IMR-90 (cell line): ENCODE measurements at regions not wholly inside any gene's neighbourhood (a gene's known extent, or its start where the extent isn't known, plus 50 kb on each side); places are given as distances from the start of the nearest gene placed in this dataset.

Experiments used
- ATAC-seq: fragments of 200-7000 bp; cut with Tn5 transposase; 2 replicates; pipeline ENCODE4 v1.9.1; 2020; ENCODE audit warnings: low read depth, mild to moderate bottlenecking, moderate library complexity
- BruUV-seq: library from RNA; stranded (reverse); fragments of 400-500 nt; replicated peaks from 2 replicates; lab custom pipeline; 2021; lab: Mats Ljungman, UMichigan
- CTCF ChIA-PET: fragments of 300-600 bp; formaldehyde crosslinking; extraction: SDS; loops from one replicate; lab custom pipeline; 2021; ENCODE audit warnings: antibody characterized with exemption; lab: Yijun Ruan, JAX
- POLR2A ChIA-PET: fragments of 300-600 bp; sonication (Branson Sonifier 250); formaldehyde crosslinking; loops from one replicate; lab custom pipeline; 2022; ENCODE audit warnings: antibody characterized with exemption; ENCODE audit not compliant: unreplicated experiment; lab: Charles Lee
- DNase-seq: peaks from one replicate; pipeline ENCODE4 v3.0.0; 2013
- H2AFZ ChIP-seq: replicated peaks from 2 replicates; pipeline ENCODE3; 2013; ENCODE audit warnings: low read length, mild to moderate bottlenecking; ENCODE audit not compliant: poor library complexity
- H2AK5ac ChIP-seq: 2 replicates; pipeline ENCODE4 v1.6.1; 2013; ENCODE audit warnings: low read depth, low read length, inconsistent platforms
- H2AK9ac ChIP-seq: replicated peaks from 2 replicates; pipeline ENCODE3; 2013; ENCODE audit warnings: mild to moderate bottlenecking, low read depth, low read length, moderate library complexity; ENCODE audit not compliant: poor library complexity
- H2BK120ac ChIP-seq: 2 replicates; pipeline ENCODE4 v1.6.1; 2013; ENCODE audit warnings: low read depth, low read length, inconsistent platforms
- H2BK15ac ChIP-seq: 3 replicates; pipeline ENCODE4 v1.6.1; 2013; ENCODE audit warnings: low read depth, low read length, inconsistent platforms
- H2BK20ac ChIP-seq: 2 replicates; pipeline ENCODE4 v1.6.1; 2013; ENCODE audit warnings: low read depth, mild to moderate bottlenecking, inconsistent platforms, low read length, moderate library complexity
- H2BK5ac ChIP-seq: 2 replicates; pipeline ENCODE4 v1.6.1; 2013; ENCODE audit warnings: mild to moderate bottlenecking, low read depth, low read length, inconsistent platforms; ENCODE audit not compliant: poor library complexity, severe bottlenecking
- H3K14ac ChIP-seq: replicated peaks from 2 replicates; pipeline ENCODE4 v1.6.1; 2013; ENCODE audit warnings: low read depth, low read length, inconsistent platforms
- H3K18ac ChIP-seq: 2 replicates; pipeline ENCODE4 v1.6.1; 2013; ENCODE audit warnings: low read depth, low read length, control low read depth
- H3K23ac ChIP-seq: 2 replicates; pipeline ENCODE4 v1.6.1; 2013; ENCODE audit warnings: low read depth, low read length, inconsistent platforms
- H3K27ac ChIP-seq: 2 replicates; pipeline ENCODE4 v1.5.1; 2013; ENCODE audit warnings: mild to moderate bottlenecking, control low read depth, low read length; ENCODE audit not compliant: insufficient read depth
- H3K27me3 ChIP-seq: 2 replicates; pipeline ENCODE4 v1.6.1; 2013; ENCODE audit warnings: low read length; ENCODE audit not compliant: control insufficient read depth, insufficient read depth
- H3K36me3 ChIP-seq: 2 replicates; pipeline ENCODE4 v1.6.1; 2013; ENCODE audit warnings: low read length, mixed read lengths; ENCODE audit not compliant: control insufficient read depth, insufficient read depth
- H3K4ac ChIP-seq: 2 replicates; pipeline ENCODE4 v1.6.1; 2013; ENCODE audit warnings: low read depth, low read length, inconsistent platforms
- H3K4me1 ChIP-seq: 2 replicates; pipeline ENCODE4 v1.6.1; 2013; ENCODE audit warnings: low read length, mixed read lengths; ENCODE audit not compliant: control insufficient read depth, insufficient read depth
- H3K4me2 ChIP-seq: 2 replicates; pipeline ENCODE4 v1.6.1; 2013; ENCODE audit warnings: low read depth, mild to moderate bottlenecking, control low read depth, low read length, moderate library complexity
- H3K4me3 ChIP-seq: 2 replicates; pipeline ENCODE4 v1.5.1; 2013; ENCODE audit warnings: low read depth, mild to moderate bottlenecking, control low read depth, low read length, moderate library complexity; ENCODE audit not compliant: insufficient read depth
- H3K56ac ChIP-seq: 2 replicates; pipeline ENCODE4 v1.6.1; 2013; ENCODE audit warnings: low read length, inconsistent platforms; ENCODE audit not compliant: insufficient read depth; ENCODE audit errors: extremely low read depth
- H3K79me1 ChIP-seq, 2 experiments: 2 replicates each; pipeline ENCODE4 v1.6.1; 2013; ENCODE audit warnings: low read length in 2 of 2, inconsistent platforms in 1 of 2, low read depth in 1 of 2
- H3K9ac ChIP-seq: 2 replicates; pipeline ENCODE4 v1.6.1; 2013; ENCODE audit warnings: low read depth, low read length, control low read depth
- H3K9me1 ChIP-seq: 2 replicates; pipeline ENCODE4 v1.6.1; 2013; ENCODE audit warnings: low read length, inconsistent platforms; ENCODE audit not compliant: insufficient read depth
- H3K9me3 ChIP-seq: 2 replicates; pipeline ENCODE4 v1.6.1; 2013; ENCODE audit warnings: low read length; ENCODE audit not compliant: control insufficient read depth, insufficient read depth
- H4K20me1 ChIP-seq: 2 replicates; pipeline ENCODE4 v1.6.1; 2013; ENCODE audit warnings: low read length, inconsistent platforms; ENCODE audit not compliant: insufficient read depth
- H4K5ac ChIP-seq: 2 replicates; pipeline ENCODE4 v1.6.1; 2013; ENCODE audit warnings: mild to moderate bottlenecking, low read depth, low read length, control low read depth
- H4K8ac ChIP-seq, 2 experiments: 2 replicates each; pipeline ENCODE4 v1.6.1; 2013; ENCODE audit warnings: low read depth in 2 of 2, low read length in 2 of 2, control low read depth in 1 of 2, inconsistent platforms in 1 of 2
- H4K91ac ChIP-seq: 2 replicates; pipeline ENCODE4 v1.6.1; 2013; ENCODE audit warnings: low read depth, low read length, inconsistent platforms; ENCODE audit not compliant: insufficient read depth
- BHLHE40 ChIP-seq: fragments of 150-350 bp; IDR thresholded peaks from 2 replicates; pipeline ENCODE4 v1.6.1; 2016; ENCODE audit warnings: mild to moderate bottlenecking, low read depth, low read length
- CEBPB ChIP-seq: IDR thresholded peaks from 2 replicates; pipeline ENCODE4 v1.6.1; 2012; ENCODE audit warnings: low read depth, low read length, improper control_type of control experiment
- CHD1 ChIP-seq: IDR thresholded peaks from 2 replicates; pipeline ENCODE4 v1.6.1; 2012; ENCODE audit warnings: low read depth, low read length, improper control_type of control experiment
- CTCF ChIP-seq: conservative IDR thresholded peaks from 2 replicates; pipeline ENCODE4 v1.5.1; 2012; ENCODE audit warnings: mild to moderate bottlenecking, low read depth, low read length, improper control_type of control experiment
- FOS ChIP-seq: fragments of 150-350 bp; IDR thresholded peaks from 2 replicates; pipeline ENCODE4 v1.6.1; 2016; ENCODE audit warnings: low read depth, low read length
- MAFK ChIP-seq: IDR thresholded peaks from 2 replicates; pipeline ENCODE4 v1.6.1; 2012; ENCODE audit warnings: low read depth, low read length, improper control_type of control experiment
- MAZ ChIP-seq: IDR thresholded peaks from 2 replicates; pipeline ENCODE4 v1.6.1; 2012; ENCODE audit warnings: low read depth, mild to moderate bottlenecking, low read length, improper control_type of control experiment, moderate library complexity, borderline replicate concordance
- MXI1 ChIP-seq: IDR thresholded peaks from 2 replicates; pipeline ENCODE4 v1.6.1; 2012; ENCODE audit warnings: low read depth, mild to moderate bottlenecking, low read length, moderate library complexity, borderline replicate concordance
- NFE2L2 ChIP-seq: fragments of 150-350 bp; IDR thresholded peaks from 2 replicates; pipeline ENCODE4 v1.6.1; 2016; ENCODE audit warnings: low read depth, mild to moderate bottlenecking, low read length
- POLR2A ChIP-seq: IDR thresholded peaks from 2 replicates; pipeline ENCODE4 v1.6.1; 2012; ENCODE audit warnings: mild to moderate bottlenecking, low read depth, low read length
- RAD21 ChIP-seq: IDR thresholded peaks from 2 replicates; pipeline ENCODE4 v1.6.1; 2012; ENCODE audit warnings: low read length, improper control_type of control experiment
- RCOR1 ChIP-seq: IDR thresholded peaks from 2 replicates; pipeline ENCODE4 v1.6.1; 2012; ENCODE audit warnings: mild to moderate bottlenecking, low read length, improper control_type of control experiment; ENCODE audit not compliant: insufficient replicate concordance
- RFX5 ChIP-seq: IDR thresholded peaks from 2 replicates; pipeline ENCODE4 v1.8.0; 2012; ENCODE audit warnings: low read depth, mild to moderate bottlenecking, low read length, moderate library complexity
- SMC3 ChIP-seq: fragments of 150-350 bp; IDR thresholded peaks from 2 replicates; pipeline ENCODE4 v1.6.1; 2016; ENCODE audit warnings: low read depth, mild to moderate bottlenecking, antibody characterized with exemption, low read length, moderate library complexity
- USF2 ChIP-seq: fragments of 150-350 bp; IDR thresholded peaks from 2 replicates; pipeline ENCODE4 v1.6.1; 2017; ENCODE audit warnings: mild to moderate bottlenecking, antibody characterized with exemption, low read length, low read depth
- dilution Hi-C: fragments of 300-500 bp; cut with HindIII; formaldehyde crosslinking; loops from one replicate; pipeline ENCODE4 v1.14.3; 2018; ENCODE audit warnings: low sequenced_read_pairs; ENCODE audit not compliant: unreplicated experiment
- in situ Hi-C: fragments of 300-500 bp; cut with MboI; formaldehyde crosslinking; loops from 3 replicates; pipeline ENCODE4 v1.14.3; 2019; ENCODE audit warnings: low sequenced_read_pairs, inconsistent platforms, mixed read lengths
- intact Hi-C: fragments of 100-400 bp; cut with micrococcal nuclease; formaldehyde crosslinking; loops from 2 replicates; pipeline ENCODE4 v1.10.0; 2022
- TF ChIP-seq, protein P1 (sequence below): fragments of 150-350 bp; IDR thresholded peaks from 2 replicates; pipeline ENCODE4 v1.6.1; 2016; ENCODE audit warnings: low read depth, mild to moderate bottlenecking, low read length, moderate library complexity, borderline replicate concordance

- peaks cover 8% of the 10 kb centered on the region; the same call in 1 of the 2 replicates for H3K9me3 ChIP-seq
- no peak overlapping the region for H2BK120ac ChIP-seq
- H3K9ac ChIP-seq, result no peak overlapping the region
- intact Hi-C loops (no loop called here), dilution Hi-C loops (no loop called here), in situ Hi-C loops (no loop called here)
- no peaks in the 10 kb centered on the region for H4K20me1 ChIP-seq
- no peak overlapping the region for H3K56ac ChIP-seq
- no peak overlapping the region for H3K4ac ChIP-seq
- no peak overlapping the region for H3K14ac ChIP-seq
- H3K27me3 ChIP-seq, result no peaks in the 10 kb centered on the region
- no peaks in the 10 kb centered on the region for H3K9me1 ChIP-seq
- H4K8ac ChIP-seq, result no peak overlapping the region
- ATAC-seq (no peak), DNase-seq (no peak)
- no peak overlapping the region for H2AK9ac ChIP-seq
- H3K4me2 ChIP-seq, result no peak overlapping the region
- H2BK20ac ChIP-seq, result no peak overlapping the region
- no peak overlapping the region for H2BK15ac ChIP-seq
- H2BK5ac ChIP-seq, result no peak overlapping the region
- no peak overlapping the region for H3K18ac ChIP-seq
- no peak overlapping the region for H3K4me3 ChIP-seq
- TF ChIP-seq BHLHE40 (no peak), FOS (no peak), MAFK (no peak), MXI1 (no peak), MAZ (no peak), SMC3 (no peak), CTCF (no peak), USF2 (no peak), RFX5 (no peak), RAD21 (no peak), CEBPB (no peak), CHD1 (no peak), RCOR1 (no peak), POLR2A (no peak), NFE2L2 (no peak)
- TF ChIP-seq, protein P1, sequence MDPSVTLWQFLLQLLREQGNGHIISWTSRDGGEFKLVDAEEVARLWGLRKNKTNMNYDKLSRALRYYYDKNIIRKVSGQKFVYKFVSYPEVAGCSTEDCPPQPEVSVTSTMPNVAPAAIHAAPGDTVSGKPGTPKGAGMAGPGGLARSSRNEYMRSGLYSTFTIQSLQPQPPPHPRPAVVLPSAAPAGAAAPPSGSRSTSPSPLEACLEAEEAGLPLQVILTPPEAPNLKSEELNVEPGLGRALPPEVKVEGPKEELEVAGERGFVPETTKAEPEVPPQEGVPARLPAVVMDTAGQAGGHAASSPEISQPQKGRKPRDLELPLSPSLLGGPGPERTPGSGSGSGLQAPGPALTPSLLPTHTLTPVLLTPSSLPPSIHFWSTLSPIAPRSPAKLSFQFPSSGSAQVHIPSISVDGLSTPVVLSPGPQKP, result no peak
- CTCF ChIA-PET, result no interaction called here
- H3K27ac ChIP-seq, result no peak overlapping the region
- no peaks in the 10 kb centered on the region for H3K4me1 ChIP-seq
- H2AFZ ChIP-seq, result no peak overlapping the region
- no peak overlapping the region for H2AK5ac ChIP-seq
- POLR2A ChIA-PET, result no interaction called here
- H4K91ac ChIP-seq, result no peak overlapping the region
- no peaks in the 10 kb centered on the region for H3K36me3 ChIP-seq
- H3K79me1 ChIP-seq, result no peaks in the 10 kb centered on the region
- no peak overlapping the region for H3K23ac ChIP-seq
- no peak overlapping the region for H4K5ac ChIP-seq
- BruUV-seq, result no TSS peak
Measured at GRCh38 chr3:181103605-181104004, 114.1 kb upstream of the DNAJC19 start.
